G401 (cell line): ENCODE measurements at regions not wholly inside any gene's neighbourhood (a gene's known extent, or its start where the extent isn't known, plus 50 kb on each side); places are given as distances from the start of the nearest gene placed in this dataset.

Experiments
- DNase-seq: peaks from one replicate; pipeline ENCODE4 v3.0.0-alpha.2; 2015; ENCODE audit warnings: low spot score
- in situ Hi-C: cut with HindIII; loops from 2 replicates; pipeline ENCODE4 v1.10.0; 2016; ENCODE audit warnings: low sequenced_read_pairs, mixed read lengths

DNA sequence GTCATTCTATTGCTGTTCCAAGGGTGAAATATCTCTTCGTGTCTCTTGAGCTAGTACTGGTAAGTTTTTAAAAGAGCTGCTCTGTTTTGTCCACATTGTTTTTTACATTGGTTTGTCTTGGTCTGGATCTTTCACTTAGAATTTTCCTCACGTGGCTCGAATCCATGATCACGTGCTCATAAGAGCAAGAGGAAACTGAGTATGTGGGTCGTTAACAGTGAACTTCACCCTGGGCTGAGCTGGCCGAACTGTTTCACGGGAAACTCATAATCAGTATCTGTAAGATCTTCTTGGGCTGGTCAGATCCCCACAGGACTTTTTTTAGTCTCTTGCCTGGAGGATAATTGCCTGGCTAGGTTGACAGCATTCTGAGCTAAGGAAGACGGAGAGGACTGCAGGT is 77.8 kb upstream of the HELT start:
- DNase-seq = no peak
- in situ Hi-C loops = no loop called here

DNA sequence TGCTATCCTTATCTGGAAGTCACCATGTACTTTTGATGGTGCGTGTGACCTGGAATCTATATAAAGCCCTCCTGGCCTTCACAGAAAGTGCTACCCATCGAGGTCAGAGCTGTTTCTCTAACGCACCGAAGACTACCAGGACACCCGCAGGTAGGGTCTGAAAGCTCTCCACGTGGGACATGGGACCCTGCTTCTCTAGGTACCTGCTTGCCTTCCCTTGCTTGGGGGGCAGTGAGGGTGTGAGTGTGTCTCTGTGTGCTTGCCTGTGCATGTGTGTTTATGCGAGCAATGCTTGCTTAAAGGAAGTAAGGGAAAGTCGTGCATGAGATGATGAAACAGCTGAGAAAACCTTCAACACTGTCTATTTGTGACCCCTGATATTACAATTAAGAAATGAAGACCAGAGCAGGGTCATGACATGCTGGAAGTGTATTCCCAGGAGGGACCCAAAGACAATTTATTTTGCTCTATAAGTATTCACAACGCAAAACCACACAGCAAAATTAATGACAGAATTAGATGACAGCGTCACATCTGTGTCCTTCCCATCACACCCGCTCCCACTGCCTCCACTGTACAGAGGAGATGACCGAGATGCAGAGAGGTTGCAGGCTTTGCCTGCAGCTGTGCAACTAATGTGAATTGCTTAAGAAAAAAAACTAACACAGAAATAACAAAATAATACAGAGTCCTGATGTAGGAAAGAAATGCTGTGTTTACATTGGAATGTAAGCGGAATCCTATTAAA is 76.4 kb upstream of the HELT start:
- in situ Hi-C loops = no loop called here
- no peak for DNase-seq

DNA sequence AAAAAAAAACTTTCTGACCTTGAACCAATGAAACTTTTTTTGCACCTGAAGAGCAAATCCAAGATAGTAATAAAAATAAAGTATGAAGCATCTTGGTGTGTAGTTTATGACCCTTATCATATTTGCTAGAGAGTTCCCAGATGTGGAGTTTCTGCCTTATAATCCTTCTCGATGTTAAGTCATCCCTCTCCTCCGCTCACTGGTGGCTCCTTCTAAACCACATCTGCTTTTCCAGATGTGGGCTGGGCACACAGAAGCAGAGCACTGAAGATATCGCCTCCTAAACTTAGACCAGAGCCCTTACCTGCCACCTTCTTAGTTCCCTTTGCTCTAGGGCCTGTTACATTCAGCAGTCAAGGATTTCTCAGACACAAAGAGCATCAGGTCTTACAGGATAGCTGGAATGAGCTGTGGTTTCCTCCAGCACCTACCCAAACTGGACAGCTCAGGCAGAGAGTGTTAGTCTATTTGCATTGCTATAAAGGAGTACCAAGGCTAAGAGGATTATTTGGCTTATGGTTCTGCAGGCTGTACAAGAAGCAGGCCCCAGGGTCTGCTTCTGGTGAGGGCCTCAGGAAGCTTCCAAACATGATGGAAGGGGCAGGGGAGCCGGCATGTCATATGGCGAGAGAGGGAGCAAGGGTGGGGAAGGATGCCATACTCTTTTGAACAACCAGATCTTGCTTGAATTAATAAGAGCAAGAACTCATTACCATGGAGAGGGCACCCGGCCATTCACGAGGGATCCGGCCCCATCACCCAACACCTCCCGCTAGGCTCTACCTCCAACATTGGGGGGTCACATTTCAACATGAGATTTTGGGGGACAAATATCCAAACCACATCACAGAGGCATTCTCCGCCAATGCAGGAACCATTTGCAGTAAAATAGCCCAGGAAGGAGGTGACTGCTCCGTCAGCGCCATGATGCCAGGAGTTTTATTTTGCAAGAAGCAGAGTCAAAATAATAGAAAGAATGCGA is 75.6 kb upstream of the HELT start:
- in situ Hi-C loops = no loop called here
- DNase-seq = no peak

DNA sequence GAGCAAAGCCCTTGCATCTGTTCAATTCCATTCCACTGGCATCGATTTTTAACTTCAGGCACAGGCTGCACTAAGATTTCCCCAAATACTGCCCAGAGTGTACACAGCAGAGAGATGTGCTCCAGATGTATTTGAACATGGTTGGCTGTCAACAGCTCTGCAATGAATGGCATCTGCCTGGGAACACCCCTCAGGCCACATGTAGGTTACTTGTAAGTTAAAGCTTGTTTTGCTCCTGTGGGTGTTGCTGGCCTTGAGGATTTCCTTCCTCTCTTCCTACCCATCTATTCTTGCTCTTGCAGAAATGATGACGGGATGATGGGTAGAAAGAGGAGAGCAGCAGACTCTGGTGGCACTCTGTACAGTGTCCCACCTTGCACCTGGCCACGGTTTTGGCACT is 69.3 kb upstream of the HELT start:
- in situ Hi-C loops = no loop called here

DNA sequence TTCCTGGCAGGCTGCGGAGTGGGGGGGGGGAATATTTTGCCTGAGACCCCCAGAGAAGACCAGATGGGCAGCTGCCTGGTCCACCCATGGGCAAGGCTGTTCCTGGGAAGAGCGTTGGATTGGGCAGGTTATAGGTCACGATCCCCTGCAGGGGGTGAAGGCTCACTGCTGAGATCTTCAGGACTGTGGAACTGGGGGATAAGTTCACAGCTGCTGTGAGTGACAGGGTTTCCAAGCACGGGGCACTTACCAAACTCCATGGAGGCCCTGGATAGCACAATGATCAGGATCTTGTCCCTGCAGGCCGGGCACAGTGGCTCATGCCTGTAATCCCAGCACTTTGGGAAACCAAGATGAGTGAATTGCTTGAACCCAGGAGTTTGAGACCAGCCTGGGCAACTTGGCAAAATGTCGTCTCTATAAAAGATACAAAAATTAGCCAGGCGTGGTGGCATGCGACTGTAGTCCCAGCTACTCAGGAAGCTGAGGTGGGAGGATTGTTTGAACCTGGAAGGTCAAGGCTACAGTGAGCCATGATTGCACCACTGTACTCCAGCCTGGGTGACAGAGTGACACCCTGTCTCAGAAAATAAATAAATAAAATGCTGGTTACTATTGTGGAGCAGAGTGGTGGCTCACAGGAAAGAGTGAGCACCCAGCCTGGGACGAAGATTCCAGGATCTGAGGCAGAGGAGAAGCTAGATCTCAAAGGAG is 68.0 kb upstream of the HELT start:
- in situ Hi-C loops = no loop called here
- DNase-seq = no peak

More for the DNA sequence above, 69.3 kb upstream of the HELT start:
- no peak for DNase-seq

DNA sequence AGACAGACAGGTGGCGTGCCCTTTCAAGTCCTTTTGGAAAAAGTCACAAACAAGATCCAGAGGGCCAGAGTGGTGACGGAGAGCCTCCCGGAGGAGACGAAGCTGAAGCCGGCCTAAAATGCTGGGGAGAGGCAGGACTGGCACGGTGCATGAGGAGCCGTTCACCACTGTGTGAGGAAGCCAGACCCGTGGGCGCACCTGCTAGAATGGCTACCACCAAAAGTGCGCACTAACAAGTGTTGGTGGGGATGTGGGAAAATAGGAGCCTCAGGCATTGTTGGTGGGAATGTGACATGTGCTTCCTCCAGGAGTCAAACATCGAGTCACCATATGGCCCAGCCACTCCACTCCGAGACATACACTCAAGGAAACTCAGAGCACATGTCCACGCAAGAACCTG is 67.4 kb upstream of the HELT start:
- DNase-seq = no peak
- in situ Hi-C loops = no loop called here

DNA sequence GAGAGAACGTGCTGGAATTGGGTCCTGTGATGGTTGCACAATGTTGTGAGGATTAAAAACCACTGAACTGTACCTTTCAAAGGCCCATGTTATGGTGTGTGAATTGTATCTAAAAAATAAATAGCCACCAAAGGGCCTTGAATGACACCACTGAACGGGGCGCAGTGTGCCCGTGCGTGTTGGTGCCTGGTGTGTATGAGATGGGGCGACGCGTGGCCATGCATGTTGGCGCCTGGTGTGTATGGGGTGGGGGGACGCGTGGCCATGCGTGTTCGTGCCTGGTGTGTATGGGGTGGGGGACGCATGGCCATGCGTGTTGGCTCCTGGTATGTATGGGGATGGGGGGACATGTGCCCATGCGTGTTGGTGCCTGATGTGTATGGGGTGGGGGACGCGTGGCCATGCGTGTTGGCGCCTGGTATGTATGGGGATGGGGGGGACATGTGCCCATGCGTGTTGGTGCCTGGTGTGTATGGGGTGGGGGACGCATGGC is 66.6 kb upstream of the HELT start:
- DNase-seq = no peak
- in situ Hi-C loops = no loop called here

DNA sequence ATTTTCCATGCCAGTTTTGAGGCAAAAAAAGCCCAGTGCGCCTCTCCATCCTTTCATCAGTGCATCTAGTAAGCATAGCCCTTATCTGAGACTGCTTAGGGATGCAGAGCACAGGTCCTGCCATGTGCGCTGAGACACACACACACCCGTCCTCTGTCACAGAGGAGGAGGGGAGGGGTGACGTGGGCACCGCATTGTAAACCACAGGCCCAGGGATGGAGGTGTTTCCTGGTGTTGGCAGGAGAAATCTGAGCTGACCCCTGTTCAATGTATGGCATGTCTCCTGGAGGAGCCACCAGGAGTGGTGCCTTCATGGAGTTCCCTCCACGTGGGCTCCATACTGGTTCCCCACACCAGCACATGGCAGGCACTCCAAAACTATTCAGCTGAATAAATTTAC is 65.8 kb upstream of the HELT start:
- no peak for DNase-seq
- in situ Hi-C loops = no loop called here

DNA sequence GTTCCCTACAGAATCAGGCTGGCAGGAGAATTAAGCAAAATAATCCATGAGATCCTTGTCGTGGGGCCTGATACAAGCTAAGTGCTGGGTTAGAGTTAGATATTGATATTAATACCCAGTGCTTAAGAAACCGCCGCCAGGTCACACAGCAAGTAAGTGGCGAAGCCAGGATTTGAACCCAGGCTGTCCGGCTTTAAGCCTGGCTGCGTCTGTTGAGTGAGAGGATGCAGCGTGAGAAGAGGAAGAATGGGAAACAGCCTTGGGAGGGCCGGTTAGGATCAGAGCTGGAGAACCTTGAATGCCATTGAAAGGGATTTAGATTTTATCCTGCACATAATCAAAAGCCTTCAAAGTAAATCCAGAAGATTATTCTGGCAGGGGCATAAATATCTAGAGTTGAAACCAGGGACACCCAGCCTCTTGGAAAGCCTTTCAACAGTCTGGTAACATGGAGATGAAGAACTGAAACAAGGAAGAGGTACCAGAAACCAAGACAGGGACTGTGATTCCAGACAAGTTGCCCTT is 64.8 kb upstream of the HELT start:
- no peak for DNase-seq
- in situ Hi-C loops = no loop called here

DNA sequence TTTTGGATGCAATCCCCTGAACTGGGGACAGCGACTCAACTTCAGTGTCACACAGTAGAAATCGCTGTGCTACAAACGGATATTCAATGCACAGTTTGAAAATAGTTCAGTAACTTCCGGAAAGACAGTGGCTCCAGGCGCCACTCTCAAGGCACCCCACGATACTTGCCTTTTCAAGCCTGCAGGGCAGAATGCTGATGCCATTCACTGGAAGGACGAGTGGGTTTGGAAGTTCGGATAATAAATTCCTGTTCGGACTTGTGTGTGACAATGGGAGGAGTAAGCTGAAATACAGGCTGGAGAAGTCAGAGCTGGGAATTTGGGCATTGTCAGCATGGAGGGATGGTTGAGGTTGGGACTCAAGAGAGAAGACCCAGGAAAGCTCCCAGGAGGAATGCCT is 64.3 kb upstream of the HELT start:
- DNase-seq = no peak
- in situ Hi-C loops = no loop called here

DNA sequence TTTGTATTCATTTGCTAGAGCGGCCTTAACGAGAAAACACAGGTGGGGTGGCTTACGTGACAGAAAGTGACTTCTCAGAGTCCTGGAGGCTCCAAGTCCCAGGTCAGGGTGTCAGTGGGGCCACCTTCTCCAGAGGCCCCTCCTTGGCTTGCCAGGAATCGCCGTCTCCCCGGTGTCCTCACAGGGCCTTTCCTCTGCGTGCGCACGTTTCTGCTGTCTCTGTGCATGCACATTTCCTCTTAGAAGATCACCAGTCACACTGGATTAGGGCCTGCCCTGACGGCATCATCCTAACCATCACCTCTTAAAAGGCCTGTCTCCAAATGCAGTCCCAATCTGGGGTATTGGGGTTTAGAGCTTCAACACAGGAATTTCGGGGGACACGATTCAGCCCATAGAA is 63.8 kb upstream of the HELT start:
- no peak for DNase-seq
- in situ Hi-C loops = no loop called here

DNA sequence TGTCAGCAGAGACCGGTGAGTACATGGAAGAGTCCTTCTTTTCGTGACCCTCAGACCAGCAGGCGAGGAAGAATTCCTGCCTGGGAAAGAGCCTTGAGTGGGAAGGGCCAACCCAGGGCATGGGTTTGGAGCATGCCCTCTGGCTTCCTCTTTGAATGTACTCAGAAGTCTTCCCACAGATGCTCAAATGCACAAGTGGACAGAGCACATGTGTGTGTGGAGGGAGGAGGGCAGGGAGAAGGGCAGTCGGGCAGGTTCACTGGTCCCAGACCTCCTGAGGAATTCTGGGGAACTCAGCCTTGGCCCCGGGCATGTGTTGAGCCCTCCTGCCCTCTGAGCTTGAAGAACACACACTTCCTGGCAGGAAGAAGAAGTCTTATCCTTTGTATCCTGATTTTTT is 63.2 kb upstream of the HELT start:
- DNase-seq = no peak
- in situ Hi-C loops = no loop called here

DNA sequence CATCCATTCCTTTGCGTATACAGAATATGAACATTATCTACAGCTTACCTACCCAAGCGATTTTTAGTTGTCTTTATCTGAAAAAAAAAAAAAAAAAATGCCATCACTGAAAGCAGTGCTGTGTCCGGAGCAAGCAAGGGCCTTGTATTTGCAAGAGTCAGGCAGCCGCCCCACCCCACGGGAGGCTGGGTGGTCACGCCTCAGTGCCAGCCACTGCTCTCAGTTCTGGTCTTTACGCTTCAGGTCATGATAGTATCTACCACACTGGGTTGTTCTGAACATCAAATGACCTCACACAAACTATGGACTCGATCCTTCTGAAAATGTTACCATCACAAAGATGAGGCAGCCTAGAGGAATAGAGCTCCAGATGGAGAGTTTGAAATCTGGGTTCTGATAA is 62.7 kb upstream of the HELT start:
- no peak for DNase-seq
- in situ Hi-C loops = no loop called here

DNA sequence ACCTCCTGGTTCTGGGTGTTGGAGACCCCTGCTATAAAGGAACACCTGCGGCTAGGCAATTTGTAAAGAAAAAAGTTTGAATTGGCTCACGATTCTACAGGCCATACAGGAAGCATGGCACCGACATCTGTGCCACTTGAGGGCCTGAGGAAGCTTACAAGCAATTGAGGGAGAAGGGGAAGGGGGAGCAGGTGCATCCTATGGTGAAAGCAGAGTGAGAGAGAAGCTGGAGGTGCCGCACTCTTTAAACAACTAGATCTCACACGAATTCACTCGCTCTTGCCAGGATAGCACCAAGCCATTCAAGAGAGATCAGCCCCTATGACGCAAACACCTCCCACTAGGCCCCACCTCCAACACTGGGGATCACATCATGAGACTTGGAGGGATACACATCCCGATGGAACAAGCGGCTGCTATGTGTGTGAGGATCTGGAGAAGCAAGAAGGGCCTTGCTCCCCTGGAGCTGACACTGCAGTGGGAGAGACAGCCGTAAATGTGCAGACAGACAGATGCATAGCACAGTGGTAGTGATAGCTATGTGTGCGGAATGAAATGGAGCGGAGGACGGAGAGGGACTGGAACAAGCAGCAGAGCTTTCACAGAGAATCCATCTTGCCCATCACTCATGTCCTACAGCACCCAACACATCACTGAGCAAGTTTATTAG is 60.7 kb upstream of the HELT start:
- in situ Hi-C loops = no loop called here
- no peak for DNase-seq

DNA sequence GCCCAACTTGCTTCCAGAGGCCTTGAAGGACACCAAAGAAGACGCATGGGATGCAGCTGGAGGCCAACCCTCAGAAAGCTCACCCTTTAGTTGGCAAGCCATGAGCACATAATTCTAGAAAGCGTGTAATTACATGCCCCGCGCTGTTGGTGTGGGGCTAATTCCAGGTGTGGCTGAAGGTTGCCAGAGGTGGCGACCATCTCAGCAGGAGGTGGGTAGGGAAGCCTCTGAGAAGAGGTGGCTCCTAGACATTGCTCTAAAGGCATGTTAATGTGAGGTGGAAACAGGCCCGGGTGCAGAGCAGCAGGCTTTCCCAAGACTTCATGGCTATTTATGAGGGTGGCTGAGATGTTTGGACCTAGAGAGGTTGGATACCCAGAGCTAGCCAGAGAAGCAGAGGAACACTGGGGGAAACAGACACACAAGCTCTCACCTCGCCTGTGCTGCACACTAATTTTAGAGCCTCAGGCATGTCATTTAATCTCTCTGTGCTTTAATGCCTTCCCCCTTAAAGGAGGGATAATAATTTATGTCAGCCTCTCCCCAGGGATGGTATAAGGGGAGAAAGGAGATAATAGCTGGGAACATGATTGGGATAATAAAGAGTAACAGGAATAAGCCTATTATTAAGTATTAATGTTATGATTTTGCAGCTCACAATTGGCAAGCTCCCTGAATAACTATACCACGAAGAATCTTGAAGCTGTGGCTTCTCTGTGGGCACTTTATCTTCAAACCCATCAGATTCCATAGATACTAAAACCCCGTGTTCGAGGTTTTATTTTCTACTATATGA is 60.0 kb upstream of the HELT start:
- DNase-seq = no peak
- in situ Hi-C loops = no loop called here

DNA sequence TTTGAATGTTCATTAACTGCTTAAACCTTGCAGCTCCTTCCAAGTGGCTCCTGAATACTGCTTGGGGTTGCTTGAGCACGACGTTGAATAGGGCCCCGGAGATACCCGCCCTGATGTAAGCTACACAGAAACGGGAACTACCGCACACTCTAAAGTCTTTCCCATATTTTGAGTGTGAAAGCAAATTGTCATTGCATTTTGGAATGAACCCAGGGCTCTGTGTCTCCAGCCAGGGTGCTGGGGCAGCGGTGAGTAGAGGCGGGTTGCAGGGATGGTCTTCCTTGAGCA is 59.4 kb upstream of the HELT start:
- DNase-seq = no peak
- in situ Hi-C loops = no loop called here

DNA sequence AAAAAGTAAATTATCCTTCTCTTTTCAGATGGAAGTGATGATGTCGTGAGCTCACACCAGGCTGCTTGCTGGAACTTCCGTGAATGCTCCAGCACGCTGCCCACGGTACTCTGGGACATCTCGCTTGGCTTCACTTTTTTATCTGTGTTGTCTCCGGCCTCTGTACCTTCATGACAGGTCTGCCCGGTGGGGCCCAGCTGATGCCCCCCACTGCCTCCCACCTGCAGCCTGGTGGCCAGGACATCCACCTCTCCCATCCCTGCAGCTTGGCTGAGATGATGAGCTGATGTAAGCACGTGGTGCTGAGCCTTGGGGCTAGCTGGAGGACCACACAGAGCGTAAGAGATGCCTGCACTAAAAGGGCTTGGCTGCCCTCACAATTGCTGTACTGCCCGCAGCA is 59.0 kb upstream of the HELT start:
- in situ Hi-C loops = no loop called here
- DNase-seq = no peak

DNA sequence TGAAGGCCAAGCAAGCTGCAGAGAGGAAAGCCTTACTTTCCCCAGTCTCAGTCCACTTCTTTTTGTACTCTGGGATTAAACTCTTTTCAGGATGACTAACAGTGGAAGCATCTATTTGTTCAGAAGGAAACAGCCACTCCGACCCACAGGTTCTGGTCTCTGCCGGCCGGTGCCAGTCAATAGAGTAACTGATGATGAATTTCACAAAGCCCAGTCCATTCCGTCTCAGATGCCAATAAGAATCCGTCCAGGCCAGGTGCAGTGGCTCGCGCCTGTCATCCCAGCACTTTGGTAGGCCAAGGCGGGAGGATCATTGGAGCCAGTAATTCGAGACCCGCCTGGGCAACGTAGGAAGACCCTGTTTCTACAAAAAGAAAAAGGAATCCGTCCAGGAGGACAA is 58.5 kb upstream of the HELT start:
- in situ Hi-C loops = no loop called here
- no peak for DNase-seq
